ENCODE measurements at regions not wholly inside any gene's neighbourhood (a gene's known extent, or its start where the extent isn't known, plus 50 kb on each side); places are given as distances from the start of the nearest gene placed in this dataset.

DNA sequence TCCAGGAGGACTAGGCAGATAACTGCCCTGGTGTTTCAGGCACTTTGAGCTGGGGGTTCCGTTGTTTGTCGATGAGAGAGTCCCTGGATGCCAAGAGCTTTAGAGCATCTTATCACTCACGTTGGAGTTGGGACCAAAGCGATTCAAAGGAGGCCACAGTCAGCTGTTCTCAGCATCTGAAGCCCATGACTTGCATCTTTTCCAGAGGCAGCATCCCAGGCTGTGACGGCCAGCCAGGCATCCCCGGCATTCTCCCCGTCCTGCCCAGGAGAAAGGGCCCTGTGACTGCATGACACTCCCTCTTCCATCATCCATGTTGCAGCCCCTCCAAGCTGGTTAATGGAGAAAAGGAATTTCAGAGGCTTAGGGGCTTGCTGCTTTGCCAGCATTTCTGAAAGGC, 520.3 kb downstream of the CDH26 start:
- no peak for DNase-seq (ENCODE audit: low read depth)

DNA sequence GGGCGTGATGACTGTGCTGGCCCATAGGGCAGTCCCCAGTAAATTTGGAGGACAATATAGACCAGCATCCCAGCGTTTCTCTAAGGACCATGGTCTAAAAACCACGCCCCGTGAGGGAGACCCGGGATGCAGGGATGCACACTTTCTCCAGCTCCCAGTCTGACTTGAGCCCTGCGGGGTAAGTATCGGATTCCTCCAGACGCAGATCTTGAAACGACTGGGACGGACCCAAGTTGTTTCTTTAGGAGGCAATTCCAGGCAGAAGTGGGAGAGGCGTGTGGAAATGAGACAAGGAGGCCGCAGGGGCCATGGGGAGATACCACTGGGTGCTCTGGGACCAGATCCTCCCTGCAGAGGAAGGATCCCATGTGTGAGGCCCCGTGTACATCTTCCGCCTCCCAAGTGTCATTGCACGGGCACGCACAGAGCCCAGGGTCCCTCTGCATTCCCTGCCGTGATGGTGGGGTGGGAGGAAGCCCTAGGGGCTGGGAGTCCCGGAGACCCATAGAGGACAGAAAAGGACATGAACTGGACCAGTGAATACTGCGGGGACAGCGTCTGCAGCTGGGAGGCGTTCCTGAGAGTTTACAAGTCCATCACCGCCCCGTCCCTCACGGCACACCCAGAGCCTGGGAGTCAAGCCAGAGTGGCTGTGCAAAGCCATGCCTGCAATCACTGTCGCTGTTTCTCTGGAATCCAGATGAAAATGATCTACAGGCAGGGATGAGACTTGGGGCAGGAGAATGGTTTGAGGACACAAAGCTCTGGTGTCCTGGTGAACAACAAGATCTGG, 522.9 kb downstream of the CDH26 start:
- DNase-seq (ENCODE audit: low read depth), result no peak

DNA sequence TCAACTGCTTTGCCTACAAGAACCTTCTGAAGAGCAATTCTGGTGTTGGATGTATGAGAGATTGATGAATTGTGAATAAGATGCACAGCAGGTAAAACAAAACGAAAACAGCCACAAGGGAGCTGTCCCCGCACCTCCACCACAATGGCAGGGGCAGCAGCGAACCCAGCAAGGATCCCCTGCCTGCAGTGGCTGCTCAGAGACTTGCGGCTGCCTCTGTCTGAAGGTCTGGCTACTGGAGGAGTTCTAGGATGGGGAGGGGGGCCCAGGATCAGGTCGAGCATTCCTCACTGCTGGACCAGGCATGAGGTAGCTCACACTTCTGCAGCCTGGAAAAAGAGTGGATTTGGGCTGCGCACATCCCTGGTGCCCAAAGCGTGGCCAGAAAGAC, 523.5 kb downstream of the CDH26 start:
- DNase-seq (ENCODE audit: low read depth), result no peak

DNA sequence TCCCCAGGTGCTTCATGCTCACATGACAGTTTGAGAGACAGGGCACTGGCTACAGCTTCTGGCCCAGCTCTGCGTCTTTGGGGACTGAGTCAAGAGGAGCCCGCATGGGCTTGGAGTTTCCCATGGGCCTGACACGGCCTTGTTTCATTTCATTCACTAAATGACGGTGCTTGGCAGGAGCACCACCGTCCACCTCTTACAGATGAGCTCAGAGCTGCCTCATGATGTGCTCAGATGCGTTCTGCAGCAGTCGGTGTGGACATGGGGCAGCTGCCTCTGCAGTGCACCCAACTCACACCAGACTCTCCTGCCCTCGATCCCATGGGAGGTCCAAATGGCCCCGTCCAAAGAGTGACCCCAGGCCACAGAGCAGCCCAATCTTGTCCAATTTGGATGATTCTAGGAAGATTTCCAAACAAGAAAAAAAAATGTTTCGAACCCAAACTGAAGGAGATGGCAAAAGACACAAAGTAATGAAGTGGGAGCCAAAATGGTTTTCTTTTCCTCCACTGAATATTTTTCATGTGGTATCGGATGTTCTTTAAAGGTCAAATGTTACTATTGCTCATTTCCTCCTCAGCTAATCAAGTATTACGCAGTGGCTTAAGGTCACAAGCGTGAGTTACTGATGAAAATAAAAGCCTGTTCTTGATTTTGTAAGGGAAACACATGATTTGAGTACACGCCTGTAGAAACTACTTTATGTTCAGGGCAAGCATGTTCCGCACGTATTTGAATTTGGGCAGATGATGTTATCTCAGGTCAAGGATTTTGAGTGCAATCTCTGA, 524.2 kb downstream of the CDH26 start:
- DNase-seq (ENCODE audit: low read depth), result no peak

DNA sequence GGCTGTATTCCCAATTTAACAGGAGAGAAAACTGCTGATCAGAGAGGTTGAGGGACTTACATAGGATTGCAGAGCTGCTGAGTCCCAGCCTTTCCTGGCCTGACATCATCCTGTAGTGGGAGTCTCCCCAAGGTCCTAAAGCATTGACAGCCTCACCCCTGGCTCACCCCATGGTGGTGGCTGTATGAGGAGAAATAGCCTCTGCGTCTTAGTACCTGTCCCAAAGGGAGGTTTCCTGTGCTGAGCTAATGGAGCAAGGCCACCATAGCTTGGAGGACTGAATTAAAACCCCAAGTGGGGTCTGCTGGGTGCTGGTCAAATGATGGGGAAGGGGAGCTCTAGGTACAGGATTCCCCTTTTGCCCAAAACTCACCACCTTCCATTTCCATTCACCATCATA, 525.1 kb downstream of the CDH26 start:
- DNase-seq (ENCODE audit: low read depth), result no peak

DNA sequence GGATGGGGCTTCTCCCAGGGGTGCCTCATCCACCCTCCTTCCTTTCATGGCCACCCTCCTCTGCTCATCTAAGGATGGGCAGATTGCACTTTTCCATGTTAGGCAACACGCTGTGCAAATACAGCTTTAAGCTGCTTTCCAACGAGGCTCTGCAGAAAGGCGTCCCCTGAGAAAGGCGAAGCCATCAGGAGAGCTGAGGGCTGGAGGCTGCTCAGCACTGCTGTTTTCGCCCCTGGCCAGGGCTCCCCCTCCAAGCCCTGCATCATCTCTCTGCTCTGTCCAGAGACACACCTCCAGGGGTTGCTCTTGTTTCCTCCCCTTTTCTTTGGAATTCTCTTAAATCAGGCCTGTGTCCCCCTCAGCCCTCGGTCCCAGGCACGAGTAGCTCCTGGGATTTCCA, 526.1 kb downstream of the CDH26 start:
- no peak for DNase-seq (ENCODE audit: low read depth)

DNA sequence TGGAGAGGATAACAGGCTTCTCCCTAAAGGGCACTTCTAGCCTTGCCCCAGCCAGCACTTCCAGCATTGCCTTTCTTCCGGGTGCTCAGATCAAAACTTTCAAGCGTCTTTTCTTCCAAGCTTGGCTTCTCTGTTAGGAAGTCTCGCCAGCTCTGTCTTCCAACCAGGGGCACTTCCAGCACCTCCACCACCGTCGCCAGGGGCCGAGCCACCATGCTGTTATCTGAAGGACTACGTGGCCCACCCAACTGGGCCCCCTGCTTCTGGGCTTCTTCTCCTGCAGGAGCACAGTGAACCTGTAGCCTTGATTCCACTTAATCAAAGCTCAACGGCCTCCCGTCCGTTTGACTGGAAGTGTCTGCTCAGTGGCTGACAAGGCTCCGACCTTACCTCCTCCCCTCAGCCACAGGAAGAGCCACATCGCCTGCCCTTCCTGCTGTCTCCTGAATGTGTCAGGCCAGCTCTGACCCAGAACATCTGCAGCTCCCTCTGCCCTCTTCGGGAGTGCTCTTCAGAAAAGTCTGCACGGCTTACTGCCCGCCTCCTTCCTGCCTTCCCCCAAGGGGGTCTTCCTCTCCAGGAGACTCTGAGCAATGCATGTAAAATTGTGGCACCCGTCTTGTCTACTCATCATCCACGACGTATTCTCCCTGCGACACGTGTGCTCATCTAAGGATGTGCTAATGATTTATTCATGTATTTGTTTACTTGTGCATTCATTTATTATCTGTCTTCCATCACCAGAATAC, 527.0 kb downstream of the CDH26 start:
- no peak for DNase-seq (ENCODE audit: low read depth)

DNA sequence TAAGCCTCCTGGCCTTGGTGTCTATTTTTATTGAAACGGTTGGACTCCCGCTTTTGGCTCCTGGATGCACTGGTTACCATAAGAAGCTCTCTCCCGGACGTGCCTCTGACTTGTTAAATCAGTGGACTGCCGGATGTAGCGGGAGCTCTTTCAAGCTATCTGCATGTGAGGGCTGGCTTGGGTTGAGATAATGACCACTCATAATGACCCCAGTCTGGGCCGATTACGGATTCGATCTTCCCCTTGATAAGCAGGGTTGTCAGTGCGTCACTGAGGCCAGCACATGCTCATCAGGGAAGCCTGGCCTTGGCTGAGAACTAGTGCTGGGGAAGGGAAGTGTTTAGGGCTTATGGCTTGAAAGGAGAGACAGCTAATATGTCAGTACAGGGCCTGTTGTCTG, 528.1 kb downstream of the CDH26 start:
- no peak for DNase-seq (ENCODE audit: low read depth)

DNA sequence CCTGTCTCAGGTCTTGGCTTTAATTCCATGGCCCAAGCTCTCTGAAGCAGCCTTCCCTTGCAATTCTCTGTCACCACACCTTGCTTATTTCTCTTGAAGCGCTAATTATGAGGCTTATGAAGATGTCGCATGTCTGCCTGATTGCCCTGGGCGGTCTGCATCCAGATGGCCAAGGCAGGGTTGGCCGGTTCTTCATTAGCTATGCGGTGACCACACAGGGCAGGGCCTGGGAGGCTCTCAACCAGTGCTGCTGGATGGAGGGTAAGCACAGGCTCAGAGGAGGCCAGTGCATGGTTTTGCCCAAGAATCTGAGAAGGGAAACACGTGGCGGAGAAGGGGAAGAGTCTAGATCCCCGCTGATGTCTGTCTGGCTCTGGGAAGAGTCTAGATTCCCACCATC, 528.7 kb downstream of the CDH26 start:
- DNase-seq (ENCODE audit: low read depth), result no peak

DNA sequence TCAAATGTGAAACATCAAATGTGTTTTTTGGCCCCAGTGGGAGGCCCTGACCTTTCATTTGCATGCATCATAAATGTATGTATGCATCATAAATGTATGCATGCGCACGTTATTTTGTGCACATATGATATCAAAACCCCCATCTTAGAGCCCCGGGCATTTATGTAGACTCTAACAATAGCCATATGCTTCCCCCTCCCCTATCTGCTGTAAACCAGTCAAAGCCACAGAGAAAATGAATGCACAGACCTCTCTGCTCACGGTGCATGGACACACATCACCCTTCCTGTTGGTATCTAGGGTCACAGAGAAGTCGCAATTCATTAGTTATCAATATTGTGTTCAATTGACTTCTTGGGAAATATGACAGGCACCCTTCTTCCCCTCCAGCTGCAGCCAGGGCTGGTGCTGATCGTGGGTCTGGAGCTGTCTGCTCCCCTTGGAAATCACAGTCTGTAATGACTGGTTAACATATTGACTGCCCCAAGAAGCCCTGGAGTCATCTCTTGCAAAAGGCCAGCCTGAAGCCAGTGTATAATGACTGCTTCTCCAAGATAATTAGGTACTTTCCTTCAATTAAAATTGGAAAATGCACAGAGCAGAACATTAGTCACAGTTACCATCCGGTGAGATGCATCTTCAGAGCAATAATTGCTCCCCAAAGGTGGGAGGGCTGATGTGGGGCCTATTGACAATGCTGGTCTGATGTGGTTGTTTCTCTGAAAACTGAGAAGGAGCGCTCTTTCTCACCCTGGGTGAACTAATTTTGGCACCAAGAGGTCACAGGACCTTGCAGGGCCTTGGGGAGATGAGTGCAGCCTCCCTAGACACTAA, 532.2 kb downstream of the CDH26 start:
- DNase-seq (ENCODE audit: low read depth), result no peak

DNA sequence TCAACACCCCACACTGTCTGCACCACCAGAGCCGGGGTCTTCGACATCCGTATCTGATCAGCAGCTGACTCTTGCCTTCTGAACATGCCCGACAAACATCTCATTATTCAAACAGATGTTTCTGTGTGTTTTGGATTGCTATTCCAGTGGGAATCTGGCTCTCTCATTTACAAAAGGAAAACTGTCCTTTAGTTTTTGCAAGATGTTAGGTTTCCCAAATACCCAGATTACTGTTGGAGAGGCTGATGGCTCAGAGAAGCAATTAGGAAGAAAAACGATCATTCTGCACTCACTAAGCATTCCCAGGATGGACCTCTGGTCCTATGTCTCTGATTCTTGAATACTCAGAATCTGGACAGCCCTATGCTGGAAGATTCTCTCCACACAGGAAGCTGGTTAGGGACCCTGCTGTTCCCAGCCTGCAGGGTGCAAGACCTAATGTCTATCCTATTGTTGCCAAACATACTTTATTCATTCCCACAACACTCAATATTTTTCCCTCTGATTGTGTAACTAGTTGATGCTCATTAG, 532.9 kb downstream of the CDH26 start:
- no peak for DNase-seq (ENCODE audit: low read depth)

DNA sequence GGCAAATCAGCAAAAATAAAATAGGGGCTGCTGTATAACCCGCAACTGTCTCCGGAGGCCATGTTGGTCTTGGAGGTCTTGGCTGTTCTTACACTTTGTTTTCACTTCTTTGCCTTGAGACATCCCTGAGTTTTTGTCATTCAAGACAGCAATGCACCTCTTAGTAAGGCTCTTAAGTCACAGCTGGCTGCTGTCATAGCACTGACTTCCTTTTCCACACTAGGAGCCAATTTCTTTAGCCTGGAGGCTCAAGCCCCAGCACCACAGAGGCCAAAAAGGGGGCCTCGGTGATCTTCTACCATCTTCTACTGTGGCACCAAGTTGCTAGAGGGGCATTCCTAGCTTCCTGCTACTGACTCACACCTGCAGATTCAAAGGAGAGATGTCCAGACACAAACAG, 536.3 kb downstream of the CDH26 start:
- DNase-seq (ENCODE audit: low read depth), result no peak

DNA sequence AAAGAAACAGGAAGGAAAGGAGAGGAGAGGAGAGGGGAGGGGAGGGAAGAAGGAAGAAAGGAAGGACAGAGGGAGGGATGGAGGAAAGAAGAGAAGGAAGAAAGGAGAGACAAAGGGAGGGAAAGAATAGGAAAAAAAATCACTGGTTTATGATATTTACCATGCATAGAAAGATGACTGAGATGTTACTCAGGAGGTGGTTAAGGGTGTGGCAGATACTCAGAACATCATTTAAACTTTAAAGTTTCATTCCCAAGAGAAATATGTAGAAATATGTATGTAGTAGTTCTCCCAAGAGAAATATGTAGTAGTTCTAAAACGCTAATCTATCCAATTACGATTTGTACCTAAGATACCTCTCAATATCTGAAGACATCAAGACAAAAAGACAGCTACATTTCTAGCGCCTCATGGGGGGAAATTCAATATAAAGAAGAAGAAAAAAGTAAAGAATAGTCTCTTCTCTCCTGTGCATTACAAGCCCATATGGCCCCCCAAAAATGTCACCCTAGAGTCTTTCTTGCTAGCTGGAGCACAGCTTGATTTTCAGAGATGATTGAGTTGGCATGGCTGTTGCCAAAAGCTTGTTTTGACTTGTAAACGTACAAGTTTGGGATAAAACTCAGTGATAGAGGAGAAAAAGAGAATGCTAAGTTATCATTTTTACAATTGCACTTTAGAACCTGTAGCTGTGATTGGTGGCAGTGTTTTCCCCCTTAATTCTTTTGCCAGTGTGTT, 539.2 kb downstream of the CDH26 start:
- no peak for DNase-seq (ENCODE audit: low read depth)

DNA sequence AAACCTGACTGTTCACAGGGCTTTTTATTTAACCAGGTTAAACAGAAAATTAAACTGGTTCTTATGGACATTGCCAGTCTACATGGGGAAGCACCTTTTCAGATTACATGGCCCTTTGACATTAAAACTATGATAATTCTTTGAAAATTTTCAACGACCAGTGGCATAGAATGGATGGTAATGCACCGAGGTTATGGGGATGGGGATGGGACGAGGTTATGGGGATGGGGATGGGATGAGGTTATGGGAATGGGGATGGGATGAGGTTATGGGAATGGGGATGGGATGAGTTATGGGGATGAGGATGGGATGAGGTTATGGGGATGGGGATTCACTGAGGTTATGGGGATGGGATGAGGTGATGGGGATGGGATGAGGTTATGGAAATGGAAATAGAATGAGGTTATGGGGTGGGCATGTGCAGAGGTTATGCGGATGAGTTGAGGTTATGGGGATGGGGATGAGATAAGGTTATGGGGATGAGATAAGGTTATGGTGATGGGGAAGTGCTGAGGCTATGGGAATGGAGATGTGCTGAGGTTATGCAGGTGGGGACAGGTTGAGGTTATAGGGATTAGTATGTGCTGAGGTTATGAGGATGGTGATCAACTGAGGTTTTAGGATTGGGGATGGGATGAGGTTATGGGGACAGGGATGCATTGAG, 541.9 kb downstream of the CDH26 start:
- DNase-seq (ENCODE audit: low read depth), result no peak

DNA sequence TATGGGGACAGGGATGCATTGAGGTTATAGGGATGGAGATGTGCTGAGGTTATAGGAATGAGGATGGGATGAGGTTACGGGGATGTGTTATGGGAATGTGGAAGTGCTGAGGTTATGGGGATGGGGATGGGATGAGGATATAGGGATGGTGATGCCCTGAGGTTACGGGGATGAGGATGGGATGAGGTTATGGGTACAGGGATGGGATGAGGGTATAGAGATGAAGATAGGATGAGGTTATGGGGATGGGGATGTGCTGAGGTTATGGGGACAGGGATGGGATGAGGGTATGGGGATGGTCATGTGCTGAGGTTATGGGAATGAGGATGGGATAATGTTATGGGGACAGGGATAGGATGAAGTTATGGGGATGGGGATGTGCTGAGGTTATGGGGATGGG, 542.8 kb downstream of the CDH26 start:
- DNase-seq (ENCODE audit: low read depth), result no peak

DNA sequence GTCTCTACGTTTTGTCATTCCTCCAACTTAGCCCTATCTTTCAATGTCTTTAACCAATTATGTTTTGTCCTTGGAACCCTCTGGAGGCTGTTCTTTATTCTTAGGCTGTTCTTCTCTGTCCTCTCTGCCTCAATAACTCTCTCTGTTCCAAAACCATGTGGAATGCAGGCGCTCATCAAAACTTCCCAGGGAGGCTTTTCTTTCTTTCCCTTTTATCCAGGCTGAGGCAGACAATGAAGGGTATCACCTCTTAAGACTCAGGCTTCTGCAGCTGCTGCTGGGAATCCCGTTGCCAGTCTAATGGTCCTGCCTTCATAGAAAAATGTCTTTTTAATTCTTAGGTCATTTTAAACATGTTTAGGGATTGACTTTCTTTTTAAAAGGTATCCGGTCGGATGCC, 544.7 kb downstream of the CDH26 start:
- DNase-seq (ENCODE audit: low read depth), result no peak

DNA sequence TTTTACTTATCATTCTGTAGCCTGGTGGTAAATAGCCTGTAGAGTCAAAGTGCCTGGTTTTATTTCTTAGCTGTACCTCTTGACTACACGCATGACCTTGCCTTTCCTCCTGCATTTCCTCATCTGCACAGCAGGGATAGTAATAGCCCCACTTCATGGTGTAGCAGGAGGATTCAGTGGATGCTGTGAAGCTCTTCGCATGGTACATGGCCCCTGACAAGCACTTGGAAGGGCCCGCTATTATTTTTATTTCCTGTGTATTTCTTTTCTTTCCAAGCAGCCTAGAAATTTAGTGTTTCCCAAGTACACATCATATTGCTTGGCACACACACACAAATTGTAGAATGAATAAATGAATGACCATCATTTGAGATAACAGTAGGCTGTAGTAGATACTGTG, 547.2 kb downstream of the CDH26 start:
- DNase-seq (ENCODE audit: low read depth), result no peak

DNA sequence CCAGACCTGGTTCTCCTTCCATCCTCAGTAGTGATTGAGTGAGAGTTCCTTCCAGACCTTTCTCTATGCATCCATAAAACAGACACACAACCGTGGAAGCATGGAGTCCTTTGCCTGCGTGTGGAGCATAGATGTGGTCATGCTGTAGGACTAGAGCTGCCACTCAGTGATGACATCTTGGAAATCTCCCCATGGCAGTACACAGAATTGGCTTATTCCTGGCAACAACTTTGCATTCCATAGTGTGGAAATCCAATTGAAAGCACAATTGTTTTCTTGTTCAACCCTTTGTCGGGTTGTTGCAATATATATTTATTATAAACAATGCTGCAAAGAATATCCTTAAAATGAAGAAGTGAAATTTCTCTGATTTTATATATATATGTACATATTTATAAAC, 547.8 kb downstream of the CDH26 start:
- DNase-seq (ENCODE audit: low read depth), result no peak

DNA sequence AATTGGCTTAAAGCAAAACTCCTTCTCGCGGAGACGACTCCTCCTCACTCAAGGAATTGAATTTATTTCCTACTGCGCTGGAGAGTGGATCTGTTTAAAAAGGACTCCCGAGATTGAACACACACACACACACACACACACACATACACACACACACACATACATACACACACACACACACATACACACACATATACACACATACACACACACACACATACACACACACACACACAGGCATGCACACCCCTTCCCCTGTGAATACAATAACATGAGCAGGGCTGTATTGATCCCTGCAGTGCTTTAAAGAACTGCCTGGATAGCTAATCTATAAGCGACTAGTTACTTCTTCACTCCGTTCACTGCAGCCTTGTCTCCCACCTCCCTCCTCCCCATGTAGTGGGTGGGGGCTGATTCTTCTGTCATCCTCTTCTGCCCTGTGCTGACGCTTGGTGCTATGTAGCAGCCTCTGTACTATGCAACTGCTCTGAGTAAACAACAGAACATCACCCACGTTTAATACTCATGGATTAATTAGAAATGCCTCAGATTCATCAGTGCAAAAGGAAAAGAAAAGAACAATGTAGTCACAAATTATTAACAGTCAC, 549.0 kb downstream of the CDH26 start:
- DNase-seq (ENCODE audit: low read depth), result no peak

DNA sequence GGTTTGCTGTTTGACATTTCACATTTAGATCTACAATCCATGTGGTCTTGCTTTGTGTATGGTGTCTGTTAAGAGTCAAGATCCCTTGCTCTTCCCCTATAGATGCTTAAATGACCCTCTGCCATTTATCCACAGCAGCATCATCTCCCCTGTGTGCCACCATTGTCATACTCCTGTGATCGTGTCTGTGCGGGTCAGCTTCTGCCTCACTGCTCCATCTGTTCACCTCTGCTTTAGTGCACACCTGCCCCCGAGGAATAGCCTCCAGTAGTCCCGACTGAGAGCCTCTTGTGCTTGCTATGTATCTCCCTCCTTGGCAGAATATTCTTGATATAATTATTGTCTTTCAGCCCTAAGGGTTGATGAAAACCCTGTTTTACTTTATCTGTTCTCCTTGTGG, 551.2 kb downstream of the CDH26 start:
- no peak for DNase-seq (ENCODE audit: low read depth)

All from HS-5 (cell line).